Esophagus muscularis mucosa (tissue), 3 donors: ENCODE measurements at regions not wholly inside any gene's neighbourhood (a gene's known extent, or its start where the extent isn't known, plus 50 kb on each side); places are given as distances from the start of the nearest gene placed in this dataset.

Experiments used
- CTCF ChIP-seq, 3 experiments: fragments of 200-600 bp in 2 of 3; fragments of 450-650 bp in 1 of 3; sonication (generic) in 2 of 3; IDR thresholded peaks; one replicate each; pipeline ENCODE4 v1.5.1; 2017 to 2019; ENCODE audit warnings: antibody characterized with exemption in 3 of 3, mild to moderate bottlenecking in 2 of 3, moderate library complexity in 1 of 3
- POLR2A ChIP-seq: fragments of 450-650 bp; IDR thresholded peaks from one replicate; pipeline ENCODE4 v1.6.1; 2017; ENCODE audit warnings: antibody characterized with exemption, moderate library complexity, mild to moderate bottlenecking, low read depth

DNA sequence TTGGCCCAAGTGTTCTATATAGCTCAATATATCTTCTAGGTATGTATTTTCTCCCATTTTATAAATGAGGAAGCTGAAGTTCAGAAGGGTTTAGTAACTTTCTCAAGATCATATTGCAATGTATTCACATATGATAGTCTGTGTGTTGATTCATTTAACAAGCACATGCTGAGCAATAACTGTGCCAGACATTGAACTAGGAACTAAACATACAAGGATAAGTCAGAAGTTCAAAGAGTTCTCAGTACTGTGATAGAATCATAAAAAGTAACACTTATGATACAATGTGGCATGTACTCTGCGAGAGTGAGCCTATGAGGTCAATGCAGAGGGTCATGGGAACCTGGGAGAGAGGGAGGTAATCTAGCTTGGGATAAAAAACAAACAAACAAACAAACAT, 1082.2 kb upstream of the TENM4 start:
- TF ChIP-seq CTCF (IDR thresholded peaks at IDR 0.05) = no peak
- no peak for TF ChIP-seq POLR2A
